Skin epidermis (tissue), 12 donors: ENCODE measurements at regions not wholly inside any gene's neighbourhood (a gene's known extent, or its start where the extent isn't known, plus 50 kb on each side); places are given as distances from the start of the nearest gene placed in this dataset.

Experiments
- H3K27ac ChIP-seq, 21 experiments: fragments of 200-600 bp; sonication (generic) in 11 of 21; one replicate each; pipeline ENCODE4 v1.5.0; 2020; ENCODE audit warnings: mild to moderate bottlenecking in 3 of 21, inconsistent platforms in 2 of 21, moderate library complexity in 2 of 21
- H3K4me3 ChIP-seq, 7 experiments: fragments of 200-600 bp; sonication (generic) in 2 of 7; one replicate each; pipeline ENCODE4 v1.5.0; 2020; ENCODE audit warnings: inconsistent platforms in 2 of 7, mild to moderate bottlenecking in 2 of 7, moderate library complexity in 1 of 7

GRCh38 chr2:59589881-59590280 lies 963.6 kb downstream of the BCL11A start:
- Histone ChIP-seq H3K4me3 (no peak overlapping the region), H3K27ac (no peak overlapping the region)

DNA sequence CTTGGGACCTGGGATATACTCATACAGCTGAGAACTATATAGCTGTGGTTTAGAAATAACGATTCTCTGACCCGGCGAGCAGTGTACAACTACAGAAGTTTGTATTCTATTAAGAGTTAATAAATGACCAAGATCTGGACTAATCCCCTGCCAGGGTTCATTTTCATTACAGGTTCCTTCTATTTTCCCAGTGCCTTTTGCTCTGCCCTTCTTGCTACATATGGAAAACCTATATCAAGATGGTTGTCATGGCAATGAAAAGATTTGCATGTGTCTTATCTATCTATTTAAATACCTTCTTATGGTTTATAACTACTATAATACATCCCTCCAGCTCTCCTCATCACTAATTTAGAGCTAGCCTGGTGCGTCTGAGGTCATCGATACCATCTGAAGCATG lies 965.2 kb downstream of the BCL11A start:
- H3K27ac ChIP-seq: no peak overlapping the region
- H3K4me3 ChIP-seq: no peak overlapping the region

GRCh38 chr2:59586176-59586575 lies 967.3 kb downstream of the BCL11A start:
- no peak overlapping the region for H3K4me3 ChIP-seq
- H3K27ac ChIP-seq: no peak overlapping the region

GRCh38 chr2:59585655-59586054 lies 967.8 kb downstream of the BCL11A start:
- Histone ChIP-seq H3K4me3 (no peak overlapping the region), H3K27ac (no peak overlapping the region)

GRCh38 chr2:59584958-59585357 lies 968.5 kb downstream of the BCL11A start:
- Histone ChIP-seq H3K27ac (no peak overlapping the region), H3K4me3 (no peak overlapping the region)

DNA sequence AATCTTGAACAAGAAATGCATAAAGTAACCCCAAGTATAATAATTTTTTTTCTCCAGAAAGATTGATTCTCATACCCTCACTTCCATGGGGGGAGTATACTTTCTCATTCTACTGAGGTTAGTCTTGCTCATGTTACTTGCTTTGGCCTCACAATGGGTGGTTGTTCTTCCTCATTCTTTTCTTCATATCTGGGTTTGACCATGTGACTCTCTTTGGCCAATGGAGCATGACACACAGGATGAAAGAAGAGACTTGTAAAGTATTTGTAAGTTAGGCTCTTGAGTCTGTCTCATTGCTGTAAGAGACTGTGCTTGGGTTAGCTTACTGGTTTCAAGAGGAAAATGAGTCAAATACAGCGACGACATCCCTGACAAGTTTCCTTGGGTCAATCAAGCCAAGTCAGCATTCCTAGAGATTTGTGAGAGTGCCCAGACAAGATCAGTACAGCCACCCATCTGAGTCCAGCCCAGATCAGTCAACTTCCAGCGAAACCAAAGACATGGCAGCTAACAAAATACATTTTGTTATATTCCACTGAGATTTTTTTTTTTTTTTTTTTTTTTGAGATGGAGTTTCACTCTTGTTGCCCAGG lies 970.2 kb downstream of the BCL11A start:
- H3K27ac ChIP-seq: no peak overlapping the region

DNA sequence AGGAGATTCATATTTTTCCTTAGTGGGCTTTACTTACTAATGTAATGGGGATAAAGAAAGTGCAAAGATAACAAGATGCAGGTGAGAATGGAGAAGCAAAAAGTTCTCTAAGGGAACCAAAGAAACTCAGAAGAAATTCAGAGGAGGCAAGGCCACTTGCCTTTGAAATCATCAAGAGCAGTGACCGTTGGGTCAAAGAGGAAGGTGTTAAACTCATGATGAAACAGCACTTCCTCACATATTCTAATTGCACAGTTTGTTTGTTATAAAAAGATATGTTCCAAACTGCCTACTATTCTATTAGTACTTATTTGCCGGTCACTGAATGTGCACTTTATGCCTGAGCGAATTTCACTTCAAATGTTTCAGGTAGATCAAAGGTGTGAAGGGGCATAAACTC lies 975.1 kb downstream of the BCL11A start:
- H3K27ac ChIP-seq: no peak overlapping the region
- no peak overlapping the region for H3K4me3 ChIP-seq

More for the DNA sequence above, 970.2 kb downstream of the BCL11A start:
- no peak overlapping the region for H3K4me3 ChIP-seq

DNA sequence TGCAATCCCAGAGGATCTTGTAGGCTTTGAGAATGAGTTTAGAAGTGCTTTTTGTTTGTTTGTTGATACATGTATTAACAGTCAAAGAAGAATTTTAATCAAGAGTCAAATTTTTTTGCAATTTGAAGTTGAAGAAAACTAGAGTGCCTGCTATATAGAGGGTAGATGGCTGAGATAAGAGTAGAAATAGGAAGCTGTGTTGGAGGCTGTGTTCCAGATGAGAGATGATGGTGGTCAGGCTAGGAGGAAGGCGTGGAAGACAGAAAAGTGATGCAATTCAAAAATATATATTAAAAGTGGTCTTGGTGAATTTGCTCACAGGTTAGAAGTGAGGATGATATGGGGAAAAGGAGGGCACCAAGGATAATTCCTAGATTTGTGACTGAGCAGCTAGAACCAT lies 978.3 kb downstream of the BCL11A start:
- H3K27ac ChIP-seq: no peak overlapping the region
- no peak overlapping the region for H3K4me3 ChIP-seq

- Histone ChIP-seq H3K27ac (no peak overlapping the region), H3K4me3 (no peak overlapping the region)
Measured at GRCh38 chr2:59572227-59572626, 981.2 kb downstream of the BCL11A start.

DNA sequence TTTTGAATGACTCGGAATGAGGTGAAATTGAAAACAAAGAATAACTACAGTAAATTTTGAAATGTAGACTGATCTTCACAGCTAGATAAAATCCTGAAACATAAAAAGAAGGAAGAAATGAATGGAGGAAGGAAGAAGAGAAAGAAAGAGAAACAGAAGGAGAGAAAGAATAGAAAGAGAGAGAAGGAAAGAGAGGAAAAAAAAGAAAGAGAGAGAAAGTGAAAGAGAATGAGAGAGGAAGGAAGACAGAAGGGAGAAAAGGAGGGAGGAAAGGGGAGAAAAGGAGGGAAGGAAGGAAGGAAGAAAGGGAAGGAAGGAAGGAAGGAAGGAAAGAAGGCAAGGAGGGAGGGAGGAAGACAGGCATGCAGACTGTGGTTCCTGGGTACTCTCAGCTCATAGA lies 982.6 kb downstream of the BCL11A start:
- no peak overlapping the region for H3K27ac ChIP-seq
- no peak overlapping the region for H3K4me3 ChIP-seq

- H3K4me3 ChIP-seq: no peak overlapping the region
- no peak overlapping the region for H3K27ac ChIP-seq
Measured at GRCh38 chr2:59569124-59569523, 984.3 kb downstream of the BCL11A start.

GRCh38 chr2:59568461-59568860 lies 985.0 kb downstream of the BCL11A start:
- H3K27ac ChIP-seq: no peak overlapping the region
- H3K4me3 ChIP-seq: no peak overlapping the region

DNA sequence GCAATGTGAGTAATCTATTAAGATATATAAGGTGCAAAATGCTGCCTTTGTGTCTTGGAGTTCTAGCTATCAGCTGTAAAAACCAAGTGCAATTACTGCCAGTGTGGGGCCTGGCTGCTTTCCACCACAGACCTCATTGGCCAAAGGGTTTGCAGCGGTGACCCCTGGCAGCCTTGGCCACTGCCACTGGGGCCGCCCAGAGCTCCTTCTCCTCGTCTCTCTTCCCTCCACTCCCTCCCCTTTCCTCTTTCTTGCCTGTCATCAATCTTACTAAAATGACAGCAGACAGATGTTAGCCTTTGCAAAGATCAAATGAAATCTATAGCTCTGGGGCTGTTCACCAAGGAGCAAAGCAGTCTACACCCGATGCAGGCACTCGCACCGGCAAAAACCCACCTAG lies 986.3 kb downstream of the BCL11A start:
- no peak overlapping the region for H3K27ac ChIP-seq
- H3K4me3 ChIP-seq: no peak overlapping the region

DNA sequence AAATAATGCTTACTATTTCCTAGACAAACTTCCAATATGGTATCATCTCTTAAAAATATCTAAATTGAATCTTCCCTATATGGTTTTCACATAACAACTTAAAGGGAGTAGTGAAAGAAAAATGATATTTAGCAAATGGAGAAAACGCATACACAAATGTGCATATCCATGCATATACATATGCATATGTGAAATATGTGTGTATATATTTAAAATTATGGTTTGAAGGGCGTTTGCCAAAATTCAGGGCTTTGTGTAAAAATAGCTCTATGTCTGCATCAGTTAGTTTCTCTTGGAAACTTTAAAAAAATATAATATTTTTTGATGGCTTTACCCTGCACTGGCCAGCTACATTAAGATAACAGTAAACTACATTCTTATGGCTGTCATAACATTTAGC lies 986.7 kb downstream of the BCL11A start:
- no peak overlapping the region for H3K4me3 ChIP-seq
- no peak overlapping the region for H3K27ac ChIP-seq

DNA sequence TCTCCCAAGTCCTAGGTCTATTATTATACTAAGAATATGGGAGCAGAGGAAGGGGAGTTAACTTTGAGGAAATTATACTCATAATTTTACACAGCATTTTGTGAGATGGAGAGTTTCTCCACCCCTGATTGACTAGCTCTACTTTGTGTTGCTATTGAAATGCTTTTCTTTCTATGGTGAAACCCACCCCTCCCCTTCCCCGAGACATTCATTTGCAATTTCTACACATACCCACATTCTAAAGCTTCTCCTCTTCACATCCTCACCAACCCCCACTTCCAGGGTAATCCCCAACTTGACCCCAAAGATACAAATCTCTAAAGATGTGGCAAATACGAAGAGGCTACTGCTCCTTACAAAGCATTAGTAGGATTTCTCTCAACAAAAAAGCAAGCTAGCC lies 992.2 kb downstream of the BCL11A start:
- H3K4me3 ChIP-seq: no peak overlapping the region
- no peak overlapping the region for H3K27ac ChIP-seq

GRCh38 chr2:59560769-59561168 lies 992.7 kb downstream of the BCL11A start:
- Histone ChIP-seq H3K27ac (no peak overlapping the region), H3K4me3 (no peak overlapping the region)

- no peak overlapping the region for H3K4me3 ChIP-seq
- H3K27ac ChIP-seq: no peak overlapping the region
Measured at GRCh38 chr2:59540864-59541263, 1012.6 kb downstream of the BCL11A start.

- no peak overlapping the region for H3K27ac ChIP-seq
- H3K4me3 ChIP-seq: no peak overlapping the region
Measured at GRCh38 chr2:59538398-59538911, 1015.0 kb downstream of the BCL11A start.

- no peak overlapping the region for H3K27ac ChIP-seq
- no peak overlapping the region for H3K4me3 ChIP-seq
Measured at GRCh38 chr2:59532808-59533207, 1020.6 kb downstream of the BCL11A start.

DNA sequence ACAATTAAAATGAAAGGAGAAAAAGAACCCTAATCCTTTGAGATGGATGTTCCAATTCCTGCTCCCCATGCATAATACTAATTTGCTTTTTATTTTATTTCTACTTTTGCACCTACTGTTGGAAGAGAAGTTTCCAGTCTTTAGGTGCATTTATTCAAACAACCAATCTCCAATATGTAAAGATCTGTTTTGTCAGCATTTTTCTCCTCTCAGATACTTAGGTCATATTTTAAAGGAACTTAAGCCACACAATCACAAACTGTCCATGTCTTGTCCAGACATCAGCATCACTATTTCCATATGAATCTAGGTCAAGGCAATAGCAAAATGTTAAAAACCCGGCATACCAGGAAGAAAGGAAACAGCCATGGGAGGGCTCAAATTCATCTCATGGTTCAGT lies 1023.2 kb downstream of the BCL11A start:
- no peak overlapping the region for H3K27ac ChIP-seq
- H3K4me3 ChIP-seq: no peak overlapping the region

DNA sequence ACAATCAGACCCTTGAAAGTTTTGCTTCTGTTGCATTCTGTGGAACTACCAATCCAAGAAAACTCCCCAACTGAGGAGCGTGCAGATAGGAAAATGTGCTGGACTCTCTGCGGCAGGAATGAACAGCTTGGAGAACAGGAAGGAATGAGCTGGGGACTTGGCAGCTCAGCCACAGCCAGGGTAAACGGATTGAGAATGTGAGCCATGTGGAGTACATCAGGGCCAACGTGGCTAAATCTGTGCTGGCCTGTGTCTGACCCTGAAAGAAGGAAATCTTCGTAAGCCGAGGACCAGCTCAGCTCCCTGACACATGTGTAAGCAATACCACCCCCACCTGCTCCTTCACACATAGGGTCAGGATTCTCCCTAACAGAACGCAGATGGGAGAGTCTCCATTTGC lies 1023.7 kb downstream of the BCL11A start:
- no peak overlapping the region for H3K4me3 ChIP-seq
- no peak overlapping the region for H3K27ac ChIP-seq

GRCh38 chr2:59528525-59528924 lies 1024.9 kb downstream of the BCL11A start:
- Histone ChIP-seq H3K27ac (no peak overlapping the region), H3K4me3 (no peak overlapping the region)
